H1 (cell line): ENCODE measurements at regions not wholly inside any gene's neighbourhood (a gene's known extent, or its start where the extent isn't known, plus 50 kb on each side); places are given as distances from the start of the nearest gene placed in this dataset.

Experiments used
- RAD21 ChIP-seq, 2 experiments: IDR thresholded peaks in 1 of 2; conservative IDR thresholded peaks in 1 of 2; 2 replicates each; pipeline ENCODE4 v1.6.1; 2011; ENCODE audit warnings: low read depth in 2 of 2, low read length in 2 of 2, improper control_type of control experiment in 1 of 2, inconsistent platforms in 1 of 2, mild to moderate bottlenecking in 1 of 2, moderate library complexity in 1 of 2
- SIX5 ChIP-seq: IDR thresholded peaks from 2 replicates; pipeline ENCODE4 v1.6.1; 2011; ENCODE audit warnings: mild to moderate bottlenecking, low read depth, low read length
- TEAD4 ChIP-seq: IDR thresholded peaks from 2 replicates; pipeline ENCODE4 v1.6.1; 2012; ENCODE audit warnings: low read depth, low read length, inconsistent platforms, mixed read lengths
- TF ChIP-seq, protein P1 (sequence below): IDR thresholded peaks from 2 replicates; pipeline ENCODE4 v1.6.1; 2012; ENCODE audit warnings: inconsistent platforms

DNA sequence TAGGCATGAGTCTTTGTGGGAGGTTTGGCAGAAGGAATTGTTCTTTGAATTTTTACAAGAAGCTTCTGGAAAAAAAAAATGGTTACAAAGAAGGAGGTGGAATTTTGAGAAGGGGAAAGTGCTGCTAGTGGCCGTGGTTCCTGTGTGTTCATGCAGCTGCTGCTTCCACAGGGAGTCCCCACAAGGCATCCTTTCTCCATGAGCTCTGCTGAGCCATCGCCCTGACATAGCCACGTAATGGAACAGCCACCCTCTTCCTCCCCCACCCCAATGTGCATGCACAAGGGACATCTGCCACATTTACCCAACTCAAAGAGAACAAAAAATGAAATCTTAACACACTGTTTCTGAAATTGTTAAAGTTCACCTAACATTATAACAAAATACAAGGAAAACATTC, 529.7 kb downstream of the SATB2 start (continued):
- TF ChIP-seq SIX5 (no peak), TEAD4 (no peak), RAD21 (IDR thresholded peaks at IDR 0.05 in 1 of 2, conservative IDR thresholded peaks at IDR 0.05 in 1 of 2; ENCODE audit: low read depth in 2 of 2, low read length in 2 of 2) (no peak)
- TF ChIP-seq, protein P1, sequence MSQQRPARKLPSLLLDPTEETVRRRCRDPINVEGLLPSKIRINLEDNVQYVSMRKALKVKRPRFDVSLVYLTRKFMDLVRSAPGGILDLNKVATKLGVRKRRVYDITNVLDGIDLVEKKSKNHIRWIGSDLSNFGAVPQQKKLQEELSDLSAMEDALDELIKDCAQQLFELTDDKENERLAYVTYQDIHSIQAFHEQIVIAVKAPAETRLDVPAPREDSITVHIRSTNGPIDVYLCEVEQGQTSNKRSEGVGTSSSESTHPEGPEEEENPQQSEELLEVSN = no peak
